Medulla oblongata (tissue), 1 donor: ENCODE measurements at regions not wholly inside any gene's neighbourhood (a gene's known extent, or its start where the extent isn't known, plus 50 kb on each side); places are given as distances from the start of the nearest gene placed in this dataset.
"Not testable (repeated sequence)": the region's sequence is repeated elsewhere in the genome, so short reads cannot be mapped to it uniquely, and the experiment has no call there.

Experiments used
- DNase-seq: peaks from one replicate; pipeline ENCODE4 v3.0.0-alpha.2; 2015; ENCODE audit errors: extremely low spot score

DNA sequence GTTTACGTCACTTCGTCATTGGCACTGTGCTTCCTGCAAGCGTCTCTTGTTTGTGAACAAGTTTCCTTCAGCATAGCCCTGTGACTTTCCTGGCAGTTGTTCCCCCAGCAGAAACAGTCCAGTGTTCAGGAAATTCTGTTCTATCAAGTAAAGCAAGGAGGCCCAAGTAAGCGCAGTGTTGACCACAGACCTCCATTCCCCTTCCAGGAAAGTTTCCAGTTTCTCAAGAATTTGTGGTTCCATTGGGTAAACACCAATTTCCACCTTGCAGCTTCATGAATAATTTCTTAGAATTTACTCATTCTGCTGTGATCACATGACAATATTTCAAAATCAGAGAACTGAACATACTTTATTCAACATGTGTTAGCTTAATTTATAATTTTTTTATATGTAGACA is 88.5 kb upstream of the ETV3 start:
- no peak for DNase-seq

DNA sequence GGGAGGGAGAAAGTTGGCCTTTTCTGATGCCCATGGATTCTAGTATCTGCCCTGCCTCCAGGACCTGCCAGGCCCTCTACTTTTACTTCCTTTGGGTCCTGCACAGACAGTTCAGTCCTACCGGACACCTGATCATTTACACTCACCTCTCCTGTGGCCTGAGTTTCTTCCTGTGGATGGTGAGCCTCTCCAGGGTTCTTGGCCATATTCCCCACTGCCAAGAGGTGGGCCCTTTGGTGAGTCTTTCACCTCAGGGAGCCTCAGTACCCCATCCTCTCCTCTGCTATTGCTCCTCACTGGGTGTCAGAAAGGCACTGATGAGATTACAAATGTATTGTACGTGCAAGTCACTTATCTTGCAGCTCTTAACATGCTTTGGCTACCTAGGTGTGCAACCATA is 81.4 kb upstream of the ETV3 start:
- DNase-seq, result no peak

DNA sequence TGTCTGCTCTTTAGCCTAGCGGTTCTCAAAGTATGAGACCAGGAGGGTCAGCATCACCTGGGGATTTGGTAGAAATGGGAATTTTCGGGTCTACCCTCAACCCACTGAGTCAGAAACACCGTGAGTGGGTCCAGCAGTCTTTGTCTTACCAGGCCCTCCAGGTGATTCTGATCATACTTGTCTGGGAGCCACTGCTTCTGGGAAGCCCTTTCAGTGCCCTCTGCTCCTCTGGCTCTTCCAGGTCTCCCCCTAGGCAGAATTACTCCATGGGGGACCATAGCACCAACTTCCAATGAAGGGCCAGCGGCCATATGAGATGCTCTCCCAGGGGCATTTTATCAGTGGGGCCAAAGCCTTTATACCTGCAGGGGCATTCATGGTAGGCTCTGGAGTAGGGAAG is 81.0 kb upstream of the ETV3 start:
- DNase-seq, result no peak

DNA sequence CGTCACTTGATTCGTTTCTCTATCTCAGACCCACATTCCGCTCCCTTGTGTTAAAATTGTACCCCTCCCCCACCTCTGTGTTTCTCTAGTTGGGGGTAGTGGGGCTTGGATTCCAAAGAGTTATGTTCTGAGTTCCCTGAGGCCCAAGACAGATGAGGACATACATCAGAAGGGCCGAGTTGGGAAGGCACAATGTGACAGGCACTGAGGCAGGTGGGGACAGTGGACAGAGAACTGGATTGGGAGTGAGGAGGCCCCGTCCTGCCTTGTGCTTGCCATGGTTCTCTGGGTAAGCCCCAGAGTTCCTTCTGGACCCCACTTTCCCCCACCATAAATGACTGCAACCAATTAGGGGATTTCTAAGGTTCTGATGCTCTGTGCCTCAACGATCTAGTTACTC is 80.5 kb upstream of the ETV3 start:
- no peak for DNase-seq

DNA sequence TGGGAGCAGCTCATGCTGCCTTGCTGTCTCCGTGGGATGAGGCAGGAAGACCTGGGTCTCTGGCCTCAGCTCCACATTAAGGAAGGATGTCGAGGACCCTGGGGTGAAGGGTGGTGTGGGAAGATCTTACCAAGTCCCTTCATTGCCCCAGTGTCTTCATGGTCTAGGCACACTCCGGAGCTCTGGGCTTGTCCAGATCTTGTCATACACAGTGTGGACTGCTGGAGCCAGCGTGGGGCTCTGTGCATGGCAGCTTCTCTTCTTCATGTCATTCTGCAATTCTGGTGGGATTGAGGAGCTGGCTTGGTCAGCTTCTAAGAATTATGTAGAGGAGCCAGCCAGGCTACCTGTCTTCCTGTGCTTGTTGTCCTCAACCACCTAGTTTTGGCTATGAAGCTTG is 79.3 kb upstream of the ETV3 start:
- DNase-seq, result no peak

DNA sequence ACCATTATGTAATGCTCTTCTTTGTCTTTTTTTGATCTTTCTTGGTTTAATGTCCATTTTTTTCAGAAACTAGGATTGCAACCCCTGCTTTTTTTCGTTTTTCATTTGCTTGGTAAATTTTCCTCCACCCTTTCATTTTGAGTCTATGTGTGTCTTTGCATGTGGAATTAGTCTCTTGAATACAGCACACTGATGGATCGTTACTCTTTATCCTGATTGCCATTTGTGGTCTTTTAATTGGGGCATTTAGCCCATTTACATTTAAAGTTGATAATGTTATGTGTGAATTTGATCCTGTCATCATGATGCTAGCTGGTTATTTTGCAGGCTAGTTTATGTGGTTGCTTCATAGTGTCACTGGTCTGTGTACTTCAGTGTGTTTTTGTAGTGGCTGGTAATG is 75.6 kb upstream of the ETV3 start:
- no peak for DNase-seq

DNA sequence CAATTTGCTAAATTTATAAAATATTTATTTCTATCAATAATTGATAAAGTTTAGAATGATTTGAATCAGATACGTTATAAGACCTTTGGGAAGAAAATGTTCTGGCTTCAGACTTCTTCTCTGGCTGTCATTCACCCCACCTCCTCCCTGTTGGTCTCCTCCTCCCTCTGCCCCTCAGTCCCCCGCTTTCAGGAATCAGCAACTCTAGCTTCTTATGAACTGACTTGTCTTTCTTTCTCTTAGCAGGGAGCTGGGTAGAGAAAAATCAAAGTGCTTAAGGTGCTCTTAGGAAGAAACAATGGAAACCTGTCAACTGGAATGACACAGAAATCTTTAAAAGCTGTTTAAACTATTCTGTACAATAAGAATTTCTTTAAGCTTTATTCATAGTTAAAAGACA is 71.3 kb upstream of the ETV3 start:
- DNase-seq, result no peak

DNA sequence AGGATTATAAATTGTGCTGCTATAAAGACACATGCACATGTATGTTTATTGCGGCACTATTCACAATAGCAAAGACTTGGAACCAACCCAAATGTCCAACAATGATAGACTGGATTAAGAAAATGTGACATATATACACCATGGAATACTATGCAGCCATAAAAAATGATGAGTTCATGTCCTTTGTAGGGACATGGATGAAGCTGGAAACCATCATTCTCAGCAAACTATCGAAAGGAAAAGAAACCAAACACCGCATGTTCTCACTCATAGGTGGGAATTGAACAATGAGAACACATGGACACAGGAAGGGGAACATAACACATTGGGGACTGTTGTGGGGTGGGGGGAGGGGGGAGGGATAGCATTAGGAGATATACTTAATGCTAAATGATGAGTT is 67.8 kb upstream of the ETV3 start:
- DNase-seq, result not testable (repeated sequence)

DNA sequence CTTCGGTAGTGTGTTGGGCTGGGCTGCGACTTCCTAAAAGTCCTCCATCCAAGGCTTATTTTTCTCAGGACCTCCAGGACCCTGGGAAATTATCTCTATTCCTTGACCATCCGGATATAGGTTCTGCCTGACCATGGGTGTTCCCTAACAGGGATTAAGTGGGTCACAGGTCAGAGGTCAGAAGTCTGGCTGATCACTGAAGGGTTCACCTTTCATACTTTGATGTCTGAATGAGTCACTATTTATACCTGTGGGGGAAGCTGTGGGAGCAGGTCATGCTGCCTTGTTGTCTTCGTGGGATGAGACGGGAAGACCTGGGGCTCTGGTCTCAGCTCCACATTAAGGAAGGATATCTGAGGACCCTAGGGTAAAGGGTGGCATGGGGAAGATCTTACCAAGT is 65.0 kb upstream of the ETV3 start:
- DNase-seq, result no peak

DNA sequence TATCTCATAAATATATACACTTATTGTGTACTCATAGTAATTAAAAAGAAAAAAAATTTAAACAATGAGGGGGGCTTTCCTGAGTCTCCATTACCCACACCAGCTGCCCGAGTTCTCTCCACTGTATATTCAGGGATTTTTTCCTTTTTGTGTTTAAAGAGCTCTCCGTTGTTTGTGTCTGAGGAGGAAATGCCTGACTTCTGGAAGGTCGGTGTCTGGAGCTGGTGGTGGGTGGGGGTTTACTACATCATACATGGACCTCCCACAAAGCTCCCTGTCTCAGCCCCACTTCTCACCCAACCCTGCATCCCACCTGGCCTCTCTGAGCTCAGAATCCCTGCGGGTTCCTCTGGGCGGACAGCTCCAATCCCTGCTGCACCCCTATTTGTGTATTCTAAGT is 64.1 kb upstream of the ETV3 start:
- no peak for DNase-seq

DNA sequence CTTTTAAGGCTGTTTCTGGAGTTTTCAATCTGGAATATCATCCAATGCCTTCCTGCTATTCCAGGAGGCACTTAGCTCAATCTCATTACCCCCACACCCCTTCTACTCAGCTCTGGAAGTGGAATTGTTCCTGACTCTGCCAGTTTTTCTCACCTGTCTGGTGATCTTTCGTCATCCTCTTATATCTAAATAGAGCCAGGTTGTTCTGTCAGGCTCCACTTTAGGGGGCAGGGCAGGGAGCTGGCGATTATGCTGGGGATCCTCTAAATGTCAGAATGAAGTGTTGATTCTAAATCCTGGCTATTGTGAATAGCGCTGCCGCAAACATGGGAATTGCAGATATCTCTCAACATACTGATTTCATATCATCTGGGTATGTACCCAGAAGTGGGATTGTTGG is 63.6 kb upstream of the ETV3 start:
- no peak for DNase-seq

DNA sequence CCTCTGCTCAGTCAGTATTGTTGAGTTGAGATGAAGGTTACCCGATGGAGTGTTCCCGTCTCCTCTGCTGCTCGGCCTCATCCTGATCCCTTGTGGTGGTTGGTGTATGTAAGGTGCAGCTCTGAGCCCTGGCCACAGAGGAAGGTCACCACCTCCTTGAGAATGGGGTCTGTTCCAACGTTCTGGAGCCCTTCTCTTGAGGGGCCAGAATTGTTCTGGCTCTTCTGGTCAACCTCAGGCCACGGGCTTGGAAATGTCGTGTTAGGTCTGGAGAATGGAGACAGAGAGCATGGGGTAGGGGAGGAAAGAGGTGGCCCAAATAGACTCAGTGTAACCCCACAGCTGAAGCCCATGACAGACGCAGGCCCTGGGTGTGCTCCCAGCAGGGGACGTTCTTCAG is 62.3 kb upstream of the ETV3 start:
- DNase-seq, result no peak

DNA sequence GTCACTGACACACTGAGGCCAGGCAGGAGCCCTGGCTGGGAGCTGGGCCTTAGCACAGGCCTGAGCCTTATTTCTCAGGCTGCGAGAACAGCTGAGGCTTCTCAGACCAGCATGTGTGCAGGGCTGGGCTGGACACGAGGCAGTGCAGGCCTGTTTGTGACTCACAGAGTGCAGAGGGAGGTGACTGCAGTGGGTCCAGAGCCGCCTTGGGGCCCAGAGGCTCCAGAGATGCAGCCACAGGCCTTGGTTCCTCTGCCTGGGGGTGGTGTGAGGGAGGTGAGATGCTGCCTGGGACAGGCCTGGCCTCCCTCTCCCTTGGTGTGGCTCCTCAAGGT is 61.2 kb upstream of the ETV3 start:
- DNase-seq, result no peak

DNA sequence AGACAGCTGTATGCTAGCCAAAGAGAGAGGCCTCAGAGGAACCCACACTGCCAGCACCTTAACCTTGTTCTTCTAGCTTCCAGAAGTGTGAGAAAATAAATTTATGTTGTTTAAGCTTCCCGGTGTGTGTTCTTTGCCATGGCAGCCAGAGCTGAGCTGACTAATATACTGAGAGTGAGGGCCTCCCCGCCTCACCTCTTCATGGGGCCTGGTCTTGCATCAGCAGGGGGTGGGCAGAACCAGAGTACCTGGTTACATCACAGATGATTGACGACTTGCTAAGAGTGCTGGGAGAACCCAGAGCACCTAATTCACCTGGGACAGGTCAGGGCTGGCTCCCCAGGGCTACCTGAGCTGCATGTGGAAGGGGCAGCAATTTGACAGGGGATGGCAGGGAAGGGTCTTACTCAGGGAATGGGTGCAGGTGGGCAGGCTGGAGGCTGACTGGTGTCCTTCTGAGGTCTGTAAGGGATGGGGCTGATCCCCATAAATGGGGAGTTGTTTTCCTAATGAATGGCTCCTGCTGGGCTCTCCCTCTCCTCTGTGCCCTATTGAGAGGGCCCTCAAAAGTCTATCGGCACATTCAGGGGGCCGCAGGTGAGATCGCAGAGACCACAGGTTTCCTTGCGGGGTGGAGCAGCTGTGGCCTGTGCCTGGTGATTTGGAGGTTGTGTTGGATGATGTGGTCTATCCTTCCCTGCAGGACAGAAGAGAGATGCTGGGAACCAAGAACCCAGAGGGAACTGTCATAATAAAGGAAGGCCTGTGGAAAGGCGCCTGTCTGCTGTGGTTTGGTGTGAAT is 60.6 kb upstream of the ETV3 start:
- no peak for DNase-seq

DNA sequence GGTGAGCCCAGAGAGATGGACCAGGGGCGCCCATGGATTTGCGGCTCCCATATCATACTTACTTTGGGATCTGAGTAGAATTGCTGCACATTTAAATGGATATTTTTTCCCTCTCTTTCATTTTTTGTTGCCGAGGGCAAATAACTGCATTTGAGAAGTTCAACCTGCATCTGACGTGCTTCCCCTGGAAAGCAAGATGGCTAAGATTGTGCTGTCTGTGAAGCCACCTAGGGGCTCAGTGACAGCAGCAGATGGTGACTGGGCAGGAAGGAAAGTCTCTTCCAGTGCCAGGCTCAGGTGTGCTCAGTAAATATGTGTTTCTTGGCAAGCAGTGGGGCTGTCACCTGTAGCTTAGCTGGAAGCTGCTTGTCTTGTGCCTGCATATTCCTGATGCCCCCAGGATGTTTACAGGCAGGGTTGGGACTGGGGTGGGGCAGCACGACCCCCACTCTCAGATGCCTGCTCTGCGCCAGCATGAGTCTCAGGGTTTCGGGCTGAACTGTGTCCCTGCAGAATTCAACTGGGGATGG is 59.8 kb upstream of the ETV3 start:
- no peak for DNase-seq

DNA sequence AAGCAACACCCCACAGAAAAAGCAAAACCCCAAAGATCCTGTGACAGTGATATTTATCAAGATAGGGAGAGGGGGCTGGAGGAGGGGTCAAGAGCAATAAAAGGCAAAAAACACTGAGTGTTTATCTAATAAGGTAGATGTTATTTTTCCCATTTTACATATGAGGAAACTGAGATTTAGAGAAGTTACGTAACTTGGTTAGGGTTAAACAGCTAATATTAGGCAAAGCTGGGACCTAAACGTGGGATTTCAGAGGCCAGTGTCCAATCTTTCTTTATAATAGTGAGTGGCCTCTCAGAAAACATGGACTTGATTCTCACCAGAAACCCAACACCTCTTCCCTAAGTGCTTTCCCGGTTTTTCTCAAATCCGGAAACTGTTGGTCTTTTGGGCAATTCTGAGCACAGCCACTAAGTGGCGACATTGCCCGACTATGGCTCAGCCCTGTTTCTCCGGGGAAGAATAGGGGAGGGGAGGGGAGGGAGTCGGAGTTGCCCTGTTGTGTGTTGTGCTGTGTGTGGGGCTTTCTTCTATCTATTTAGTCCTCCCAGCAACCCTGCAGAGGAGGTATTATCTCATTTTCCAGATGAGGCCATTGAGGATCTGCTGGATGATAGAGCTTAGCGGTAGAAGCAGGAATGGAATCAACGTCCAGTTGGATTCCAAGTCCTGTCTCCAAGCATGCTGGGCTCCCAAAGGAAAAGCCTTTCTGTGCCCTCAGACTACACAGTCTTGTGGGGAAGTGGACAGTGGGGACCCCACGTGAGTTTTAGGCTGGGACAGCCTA is 58.7 kb upstream of the ETV3 start:
- not testable (repeated sequence) for DNase-seq

DNA sequence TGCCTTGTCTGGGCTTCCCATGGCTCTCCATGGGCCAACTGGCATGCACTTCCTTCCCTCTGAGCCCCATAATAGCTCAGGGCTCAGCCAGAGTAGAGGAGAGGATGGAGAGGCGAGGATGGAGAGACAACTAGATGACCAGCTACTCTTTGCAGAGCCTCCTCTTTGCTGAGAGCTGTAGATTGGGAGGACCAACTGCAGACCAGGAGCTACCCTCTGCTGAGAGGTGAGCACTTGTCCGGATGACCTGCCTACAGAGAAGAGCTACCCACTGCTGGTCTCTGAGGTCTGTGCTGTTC is 58.0 kb upstream of the ETV3 start:
- DNase-seq, result no peak

DNA sequence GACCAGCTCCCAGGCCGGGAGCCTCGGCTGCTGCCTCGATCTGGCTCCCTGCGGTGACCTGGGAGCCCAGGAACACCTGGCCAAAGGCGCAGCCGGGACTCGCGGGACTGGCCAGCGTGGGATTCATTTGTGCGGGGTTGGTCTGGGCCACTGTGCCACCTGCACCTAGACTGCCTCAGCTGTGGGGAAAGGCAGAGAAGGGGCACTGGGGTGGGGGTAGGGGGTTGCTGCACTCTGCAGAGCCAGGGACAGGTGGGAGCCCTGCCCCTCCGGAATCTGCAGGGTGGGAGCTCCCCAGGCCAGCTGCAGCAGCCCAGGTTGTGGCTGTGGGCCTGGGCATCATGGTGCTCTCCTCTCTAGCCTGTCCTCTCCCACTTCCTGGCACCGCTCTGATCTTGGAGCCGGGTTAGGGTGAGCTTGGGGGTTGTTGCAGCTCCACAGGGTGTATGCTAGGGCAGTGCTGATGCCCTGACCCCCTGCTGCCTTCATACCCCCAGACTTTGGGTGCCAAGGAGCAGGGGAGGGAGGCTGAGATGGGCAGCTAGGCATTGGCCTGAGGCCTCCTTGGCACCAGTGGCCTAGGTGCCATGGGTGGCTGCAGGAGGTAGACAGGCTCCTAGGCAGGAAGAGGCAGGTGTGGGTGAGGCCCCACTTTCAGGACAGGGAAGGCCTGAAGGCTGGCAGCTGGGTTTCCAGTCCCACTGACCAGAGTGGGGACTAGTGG is 57.5 kb upstream of the ETV3 start:
- DNase-seq, result no peak

DNA sequence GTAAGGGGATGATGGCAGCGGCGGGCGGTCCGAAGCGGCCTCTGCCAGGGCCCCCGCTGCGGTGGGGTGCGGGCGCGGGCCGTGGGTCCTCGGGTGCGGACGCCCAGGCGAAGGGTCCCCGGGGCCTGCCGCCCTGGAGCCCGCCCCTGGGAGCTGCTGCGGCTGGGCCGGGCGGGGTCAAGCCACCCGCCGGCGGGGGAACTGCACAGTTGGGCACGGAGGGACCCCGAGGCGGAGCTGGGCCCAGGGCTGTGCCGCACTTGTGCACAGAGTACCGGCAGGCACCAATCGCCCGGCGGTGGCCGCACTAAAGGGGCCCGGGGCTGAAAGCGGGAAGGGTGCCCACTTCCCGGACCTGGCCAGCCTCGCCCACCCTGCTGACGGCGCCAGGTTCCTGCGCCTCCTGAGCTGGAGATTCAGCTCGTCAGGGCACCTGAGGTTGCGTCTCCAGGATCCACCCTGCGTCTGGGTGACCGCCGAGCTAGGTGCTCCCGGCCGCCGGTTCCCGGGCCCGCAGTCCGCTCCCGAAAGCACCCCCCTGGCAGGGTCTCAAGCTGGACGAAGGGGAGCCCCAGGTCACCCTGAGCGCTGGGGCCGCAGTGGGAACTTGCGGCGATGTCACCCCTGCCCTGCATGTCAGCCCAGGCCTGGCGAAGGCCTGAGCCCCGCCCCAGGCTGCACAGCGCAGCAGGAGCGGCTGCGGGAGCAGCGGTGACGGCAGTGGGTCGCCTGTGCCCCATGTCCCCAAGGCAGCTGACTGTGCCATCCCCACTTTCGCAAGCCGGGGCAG is 56.7 kb upstream of the ETV3 start:
- DNase-seq, result no peak

DNA sequence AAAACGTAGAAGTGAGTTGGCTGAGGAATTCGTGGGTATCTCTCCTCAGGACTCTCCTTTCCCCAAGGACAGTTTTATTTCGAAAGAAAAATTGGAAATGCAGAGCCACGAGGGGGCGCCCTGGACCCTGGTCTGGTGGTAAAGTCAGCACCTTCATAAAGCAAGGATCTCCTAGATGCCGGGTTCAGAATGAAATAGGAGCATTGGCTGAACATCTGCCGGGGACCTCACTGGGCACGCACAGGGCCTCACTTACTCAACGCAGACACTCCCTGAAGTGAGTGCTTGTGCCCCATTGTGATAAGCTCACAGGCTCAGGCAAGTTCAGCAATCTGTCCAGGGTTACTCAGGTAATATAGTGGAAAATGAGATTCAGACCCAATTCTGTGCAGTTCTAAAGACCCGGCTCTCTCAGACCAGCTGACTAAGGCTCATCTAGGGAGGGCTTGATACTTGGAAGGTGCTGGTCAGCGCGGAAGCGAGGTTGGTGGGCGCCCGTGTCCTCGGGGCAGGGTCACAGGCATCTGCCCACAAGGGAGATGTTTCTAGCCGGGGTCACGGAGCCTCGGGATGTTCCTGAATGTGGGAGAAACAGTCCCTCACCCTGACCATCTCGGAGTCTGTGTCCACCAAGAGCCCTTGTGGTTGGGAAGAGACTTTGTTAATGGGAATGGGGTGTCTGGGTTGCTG is 55.7 kb upstream of the ETV3 start:
- peak; percentile 40 for DNase-seq

DNA sequence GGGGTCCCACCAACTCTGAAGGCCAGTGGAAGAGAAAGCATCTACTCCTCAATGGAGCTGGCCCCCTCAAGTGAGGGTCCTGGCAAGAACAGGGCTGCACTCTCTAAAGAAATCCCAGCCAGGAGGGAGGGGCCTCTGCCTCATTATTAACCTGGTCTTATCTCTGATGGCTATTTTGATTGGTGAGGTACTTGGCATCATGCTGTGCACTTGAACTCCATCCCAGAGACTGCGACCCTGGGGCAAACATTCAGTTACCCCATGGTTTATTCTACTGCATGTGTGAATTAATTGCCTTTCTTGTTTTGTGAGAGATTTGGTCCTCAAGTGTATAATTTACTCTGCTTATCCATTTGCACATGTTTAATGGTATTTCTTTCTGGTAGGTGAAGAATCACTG is 55.0 kb upstream of the ETV3 start:
- DNase-seq, result no peak
